IMR-90 (cell line): ENCODE measurements at regions not wholly inside any gene's neighbourhood (a gene's known extent, or its start where the extent isn't known, plus 50 kb on each side); places are given as distances from the start of the nearest gene placed in this dataset.

Source experiments
- ATAC-seq: fragments of 200-7000 bp; cut with Tn5 transposase; 2 replicates; pipeline ENCODE4 v1.9.1; 2020; ENCODE audit warnings: low read depth, mild to moderate bottlenecking, moderate library complexity
- BruUV-seq: library from RNA; stranded (reverse); fragments of 400-500 nt; replicated peaks from 2 replicates; lab custom pipeline; 2021; lab: Mats Ljungman, UMichigan
- CTCF ChIA-PET: fragments of 300-600 bp; formaldehyde crosslinking; extraction: SDS; loops from one replicate; lab custom pipeline; 2021; ENCODE audit warnings: antibody characterized with exemption; lab: Yijun Ruan, JAX
- POLR2A ChIA-PET: fragments of 300-600 bp; sonication (Branson Sonifier 250); formaldehyde crosslinking; loops from one replicate; lab custom pipeline; 2022; ENCODE audit warnings: antibody characterized with exemption; ENCODE audit not compliant: unreplicated experiment; lab: Charles Lee
- DNase-seq: peaks from one replicate; pipeline ENCODE4 v3.0.0; 2013
- H2AFZ ChIP-seq: replicated peaks from 2 replicates; pipeline ENCODE3; 2013; ENCODE audit warnings: low read length, mild to moderate bottlenecking; ENCODE audit not compliant: poor library complexity
- H2AK5ac ChIP-seq: 2 replicates; pipeline ENCODE4 v1.6.1; 2013; ENCODE audit warnings: low read depth, low read length, inconsistent platforms
- H2AK9ac ChIP-seq: replicated peaks from 2 replicates; pipeline ENCODE3; 2013; ENCODE audit warnings: mild to moderate bottlenecking, low read depth, low read length, moderate library complexity; ENCODE audit not compliant: poor library complexity
- H2BK120ac ChIP-seq: 2 replicates; pipeline ENCODE4 v1.6.1; 2013; ENCODE audit warnings: low read depth, low read length, inconsistent platforms
- H2BK15ac ChIP-seq: 3 replicates; pipeline ENCODE4 v1.6.1; 2013; ENCODE audit warnings: low read depth, low read length, inconsistent platforms
- H2BK20ac ChIP-seq: 2 replicates; pipeline ENCODE4 v1.6.1; 2013; ENCODE audit warnings: low read depth, mild to moderate bottlenecking, inconsistent platforms, low read length, moderate library complexity
- H2BK5ac ChIP-seq: 2 replicates; pipeline ENCODE4 v1.6.1; 2013; ENCODE audit warnings: mild to moderate bottlenecking, low read depth, low read length, inconsistent platforms; ENCODE audit not compliant: poor library complexity, severe bottlenecking
- H3K14ac ChIP-seq: replicated peaks from 2 replicates; pipeline ENCODE4 v1.6.1; 2013; ENCODE audit warnings: low read depth, low read length, inconsistent platforms
- H3K18ac ChIP-seq: 2 replicates; pipeline ENCODE4 v1.6.1; 2013; ENCODE audit warnings: low read depth, low read length, control low read depth
- H3K23ac ChIP-seq: 2 replicates; pipeline ENCODE4 v1.6.1; 2013; ENCODE audit warnings: low read depth, low read length, inconsistent platforms
- H3K27ac ChIP-seq: 2 replicates; pipeline ENCODE4 v1.5.1; 2013; ENCODE audit warnings: mild to moderate bottlenecking, control low read depth, low read length; ENCODE audit not compliant: insufficient read depth
- H3K27me3 ChIP-seq: 2 replicates; pipeline ENCODE4 v1.6.1; 2013; ENCODE audit warnings: low read length; ENCODE audit not compliant: control insufficient read depth, insufficient read depth
- H3K36me3 ChIP-seq: 2 replicates; pipeline ENCODE4 v1.6.1; 2013; ENCODE audit warnings: low read length, mixed read lengths; ENCODE audit not compliant: control insufficient read depth, insufficient read depth
- H3K4ac ChIP-seq: 2 replicates; pipeline ENCODE4 v1.6.1; 2013; ENCODE audit warnings: low read depth, low read length, inconsistent platforms
- H3K4me1 ChIP-seq: 2 replicates; pipeline ENCODE4 v1.6.1; 2013; ENCODE audit warnings: low read length, mixed read lengths; ENCODE audit not compliant: control insufficient read depth, insufficient read depth
- H3K4me2 ChIP-seq: 2 replicates; pipeline ENCODE4 v1.6.1; 2013; ENCODE audit warnings: low read depth, mild to moderate bottlenecking, control low read depth, low read length, moderate library complexity
- H3K4me3 ChIP-seq: 2 replicates; pipeline ENCODE4 v1.5.1; 2013; ENCODE audit warnings: low read depth, mild to moderate bottlenecking, control low read depth, low read length, moderate library complexity; ENCODE audit not compliant: insufficient read depth
- H3K56ac ChIP-seq: 2 replicates; pipeline ENCODE4 v1.6.1; 2013; ENCODE audit warnings: low read length, inconsistent platforms; ENCODE audit not compliant: insufficient read depth; ENCODE audit errors: extremely low read depth
- H3K79me1 ChIP-seq, 2 experiments: 2 replicates each; pipeline ENCODE4 v1.6.1; 2013; ENCODE audit warnings: low read length in 2 of 2, inconsistent platforms in 1 of 2, low read depth in 1 of 2
- H3K9ac ChIP-seq: 2 replicates; pipeline ENCODE4 v1.6.1; 2013; ENCODE audit warnings: low read depth, low read length, control low read depth
- H3K9me1 ChIP-seq: 2 replicates; pipeline ENCODE4 v1.6.1; 2013; ENCODE audit warnings: low read length, inconsistent platforms; ENCODE audit not compliant: insufficient read depth
- H3K9me3 ChIP-seq: 2 replicates; pipeline ENCODE4 v1.6.1; 2013; ENCODE audit warnings: low read length; ENCODE audit not compliant: control insufficient read depth, insufficient read depth
- H4K20me1 ChIP-seq: 2 replicates; pipeline ENCODE4 v1.6.1; 2013; ENCODE audit warnings: low read length, inconsistent platforms; ENCODE audit not compliant: insufficient read depth
- H4K5ac ChIP-seq: 2 replicates; pipeline ENCODE4 v1.6.1; 2013; ENCODE audit warnings: mild to moderate bottlenecking, low read depth, low read length, control low read depth
- H4K8ac ChIP-seq, 2 experiments: 2 replicates each; pipeline ENCODE4 v1.6.1; 2013; ENCODE audit warnings: low read depth in 2 of 2, low read length in 2 of 2, control low read depth in 1 of 2, inconsistent platforms in 1 of 2
- H4K91ac ChIP-seq: 2 replicates; pipeline ENCODE4 v1.6.1; 2013; ENCODE audit warnings: low read depth, low read length, inconsistent platforms; ENCODE audit not compliant: insufficient read depth
- BHLHE40 ChIP-seq: fragments of 150-350 bp; IDR thresholded peaks from 2 replicates; pipeline ENCODE4 v1.6.1; 2016; ENCODE audit warnings: mild to moderate bottlenecking, low read depth, low read length
- CEBPB ChIP-seq: IDR thresholded peaks from 2 replicates; pipeline ENCODE4 v1.6.1; 2012; ENCODE audit warnings: low read depth, low read length, improper control_type of control experiment
- CHD1 ChIP-seq: IDR thresholded peaks from 2 replicates; pipeline ENCODE4 v1.6.1; 2012; ENCODE audit warnings: low read depth, low read length, improper control_type of control experiment
- FOS ChIP-seq: fragments of 150-350 bp; IDR thresholded peaks from 2 replicates; pipeline ENCODE4 v1.6.1; 2016; ENCODE audit warnings: low read depth, low read length
- MAFK ChIP-seq: IDR thresholded peaks from 2 replicates; pipeline ENCODE4 v1.6.1; 2012; ENCODE audit warnings: low read depth, low read length, improper control_type of control experiment
- MAZ ChIP-seq: IDR thresholded peaks from 2 replicates; pipeline ENCODE4 v1.6.1; 2012; ENCODE audit warnings: low read depth, mild to moderate bottlenecking, low read length, improper control_type of control experiment, moderate library complexity, borderline replicate concordance
- MXI1 ChIP-seq: IDR thresholded peaks from 2 replicates; pipeline ENCODE4 v1.6.1; 2012; ENCODE audit warnings: low read depth, mild to moderate bottlenecking, low read length, moderate library complexity, borderline replicate concordance
- NFE2L2 ChIP-seq: fragments of 150-350 bp; IDR thresholded peaks from 2 replicates; pipeline ENCODE4 v1.6.1; 2016; ENCODE audit warnings: low read depth, mild to moderate bottlenecking, low read length
- POLR2A ChIP-seq: IDR thresholded peaks from 2 replicates; pipeline ENCODE4 v1.6.1; 2012; ENCODE audit warnings: mild to moderate bottlenecking, low read depth, low read length
- RAD21 ChIP-seq: IDR thresholded peaks from 2 replicates; pipeline ENCODE4 v1.6.1; 2012; ENCODE audit warnings: low read length, improper control_type of control experiment
- RCOR1 ChIP-seq: IDR thresholded peaks from 2 replicates; pipeline ENCODE4 v1.6.1; 2012; ENCODE audit warnings: mild to moderate bottlenecking, low read length, improper control_type of control experiment; ENCODE audit not compliant: insufficient replicate concordance
- RFX5 ChIP-seq: IDR thresholded peaks from 2 replicates; pipeline ENCODE4 v1.8.0; 2012; ENCODE audit warnings: low read depth, mild to moderate bottlenecking, low read length, moderate library complexity
- SMC3 ChIP-seq: fragments of 150-350 bp; IDR thresholded peaks from 2 replicates; pipeline ENCODE4 v1.6.1; 2016; ENCODE audit warnings: low read depth, mild to moderate bottlenecking, antibody characterized with exemption, low read length, moderate library complexity
- WGBS, 2 experiments: methylation state at CpG; one replicate each; pipeline versions ENCODE4 v1.1.5 to v1.1.7; 2013; ENCODE audit warnings: missing lambda C conversion rate in 2 of 2; ENCODE audit not compliant: insufficient read length in 1 of 2; ENCODE audit errors: extremely low coverage in 2 of 2; 5-methylcytosine and 5-hydroxymethylcytosine counted together
- dilution Hi-C: fragments of 300-500 bp; cut with HindIII; formaldehyde crosslinking; loops from one replicate; pipeline ENCODE4 v1.14.3; 2018; ENCODE audit warnings: low sequenced_read_pairs; ENCODE audit not compliant: unreplicated experiment
- in situ Hi-C: fragments of 300-500 bp; cut with MboI; formaldehyde crosslinking; loops from 3 replicates; pipeline ENCODE4 v1.14.3; 2019; ENCODE audit warnings: low sequenced_read_pairs, inconsistent platforms, mixed read lengths
- intact Hi-C: fragments of 100-400 bp; cut with micrococcal nuclease; formaldehyde crosslinking; loops from 2 replicates; pipeline ENCODE4 v1.10.0; 2022
- TF ChIP-seq, protein P1 (sequence below): fragments of 150-350 bp; IDR thresholded peaks from 2 replicates; pipeline ENCODE4 v1.6.1; 2017; ENCODE audit warnings: mild to moderate bottlenecking, antibody characterized with exemption, low read length, low read depth
- TF ChIP-seq, protein P2 (sequence below): conservative IDR thresholded peaks from 2 replicates; pipeline ENCODE4 v1.5.1; 2012; ENCODE audit warnings: mild to moderate bottlenecking, low read depth, low read length, improper control_type of control experiment
- TF ChIP-seq, protein P3 (sequence below): fragments of 150-350 bp; IDR thresholded peaks from 2 replicates; pipeline ENCODE4 v1.6.1; 2016; ENCODE audit warnings: low read depth, mild to moderate bottlenecking, low read length, moderate library complexity, borderline replicate concordance

GRCh38 chr12:90280033-90280432, 571.4 kb upstream of the ATP2B1 start:
- DNase-seq, result peak; percentile 62
- no peaks in the 10 kb centered on the region for H3K36me3 ChIP-seq

More at GRCh38 chr12:90280033-90280432, 571.4 kb upstream of the ATP2B1 start:
- TF ChIP-seq BHLHE40 (no peak), SMC3 (no peak), CEBPB (no peak), RFX5 (no peak), RAD21 (no peak), RCOR1 (no peak), MAFK (no peak), FOS (no peak), POLR2A (no peak), CHD1 (no peak), MXI1 (no peak), MAZ (no peak), NFE2L2 (no peak)
- TF ChIP-seq, protein P1, sequence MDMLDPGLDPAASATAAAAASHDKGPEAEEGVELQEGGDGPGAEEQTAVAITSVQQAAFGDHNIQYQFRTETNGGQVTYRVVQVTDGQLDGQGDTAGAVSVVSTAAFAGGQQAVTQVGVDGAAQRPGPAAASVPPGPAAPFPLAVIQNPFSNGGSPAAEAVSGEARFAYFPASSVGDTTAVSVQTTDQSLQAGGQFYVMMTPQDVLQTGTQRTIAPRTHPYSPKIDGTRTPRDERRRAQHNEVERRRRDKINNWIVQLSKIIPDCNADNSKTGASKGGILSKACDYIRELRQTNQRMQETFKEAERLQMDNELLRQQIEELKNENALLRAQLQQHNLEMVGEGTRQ, result no peak
- TF ChIP-seq, protein P2, sequence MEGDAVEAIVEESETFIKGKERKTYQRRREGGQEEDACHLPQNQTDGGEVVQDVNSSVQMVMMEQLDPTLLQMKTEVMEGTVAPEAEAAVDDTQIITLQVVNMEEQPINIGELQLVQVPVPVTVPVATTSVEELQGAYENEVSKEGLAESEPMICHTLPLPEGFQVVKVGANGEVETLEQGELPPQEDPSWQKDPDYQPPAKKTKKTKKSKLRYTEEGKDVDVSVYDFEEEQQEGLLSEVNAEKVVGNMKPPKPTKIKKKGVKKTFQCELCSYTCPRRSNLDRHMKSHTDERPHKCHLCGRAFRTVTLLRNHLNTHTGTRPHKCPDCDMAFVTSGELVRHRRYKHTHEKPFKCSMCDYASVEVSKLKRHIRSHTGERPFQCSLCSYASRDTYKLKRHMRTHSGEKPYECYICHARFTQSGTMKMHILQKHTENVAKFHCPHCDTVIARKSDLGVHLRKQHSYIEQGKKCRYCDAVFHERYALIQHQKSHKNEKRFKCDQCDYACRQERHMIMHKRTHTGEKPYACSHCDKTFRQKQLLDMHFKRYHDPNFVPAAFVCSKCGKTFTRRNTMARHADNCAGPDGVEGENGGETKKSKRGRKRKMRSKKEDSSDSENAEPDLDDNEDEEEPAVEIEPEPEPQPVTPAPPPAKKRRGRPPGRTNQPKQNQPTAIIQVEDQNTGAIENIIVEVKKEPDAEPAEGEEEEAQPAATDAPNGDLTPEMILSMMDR, result no peak
- TF ChIP-seq, protein P3, sequence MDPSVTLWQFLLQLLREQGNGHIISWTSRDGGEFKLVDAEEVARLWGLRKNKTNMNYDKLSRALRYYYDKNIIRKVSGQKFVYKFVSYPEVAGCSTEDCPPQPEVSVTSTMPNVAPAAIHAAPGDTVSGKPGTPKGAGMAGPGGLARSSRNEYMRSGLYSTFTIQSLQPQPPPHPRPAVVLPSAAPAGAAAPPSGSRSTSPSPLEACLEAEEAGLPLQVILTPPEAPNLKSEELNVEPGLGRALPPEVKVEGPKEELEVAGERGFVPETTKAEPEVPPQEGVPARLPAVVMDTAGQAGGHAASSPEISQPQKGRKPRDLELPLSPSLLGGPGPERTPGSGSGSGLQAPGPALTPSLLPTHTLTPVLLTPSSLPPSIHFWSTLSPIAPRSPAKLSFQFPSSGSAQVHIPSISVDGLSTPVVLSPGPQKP, result no peak
- in situ Hi-C loops, result no loop called here
- ChIA-PET POLR2A (no interaction called here), CTCF (no interaction called here)
- Histone ChIP-seq H4K20me1 (no peaks in the 10 kb centered on the region), H3K4ac (no peak overlapping the region), H4K8ac (no peak overlapping the region), H3K9me1 (no peaks in the 10 kb centered on the region; the same call in 1 of the 2 replicates), H3K9ac (no peak overlapping the region), H2BK120ac (no peak overlapping the region), H3K14ac (no peak overlapping the region), H2AFZ (no peak overlapping the region), H2BK20ac (no peak overlapping the region), H4K91ac (no peak overlapping the region), H2AK9ac (no peak overlapping the region), H3K9me3 (peaks cover 3% of the 10 kb centered on the region; the same call in 1 of the 2 replicates), H3K4me2 (no peak overlapping the region), H3K79me1 (no peaks in the 10 kb centered on the region), H2BK5ac (no peak overlapping the region), H4K5ac (no peak overlapping the region), H3K27me3 (no peaks in the 10 kb centered on the region), H2BK15ac (no peak overlapping the region), H3K4me3 (no peak overlapping the region), H3K18ac (no peak overlapping the region), H3K56ac (no peak overlapping the region), H3K4me1 (no peaks in the 10 kb centered on the region), H3K23ac (no peak overlapping the region), H3K27ac (no peak overlapping the region), H2AK5ac (no peak overlapping the region)
- dilution Hi-C loops, result no loop called here
- no TSS peak for BruUV-seq
- WGBS, 2 experiments, result no CpG with 5 or more reads among the region's 1 CpG
- peak; percentile 29; the same call in 1 of the 2 replicates for ATAC-seq
- intact Hi-C loops, result no loop called here
